Hepatocyte (in vitro differentiated cells): ENCODE measurements at regions not wholly inside any gene's neighbourhood (a gene's known extent, or its start where the extent isn't known, plus 50 kb on each side); places are given as distances from the start of the nearest gene placed in this dataset.
A peak's percentile ranks its signal among the peaks of the same experiment; 100 is the strongest.

Experiments
- DNase-seq: peaks from one replicate; pipeline ENCODE4 v3.0.0-alpha.2; 2016; ENCODE audit warnings: low spot score
- H2AFZ ChIP-seq: fragments of 200-600 bp; sonication (generic); 2 replicates; pipeline ENCODE4 v1.6.0; 2016; ENCODE audit warnings: antibody characterized with exemption, mild to moderate bottlenecking
- H3K27ac ChIP-seq: fragments of 200-600 bp; sonication (generic); 2 replicates; pipeline ENCODE4 v1.5.1; 2016; ENCODE audit warnings: mild to moderate bottlenecking
- H3K27me3 ChIP-seq: fragments of 200-600 bp; sonication (generic); 2 replicates; pipeline ENCODE4 v1.6.1; 2016
- H3K36me3 ChIP-seq: fragments of 200-600 bp; sonication (generic); replicated peaks from 2 replicates; pipeline ENCODE4 v1.5.1; 2016; ENCODE audit warnings: low read depth; ENCODE audit not compliant: insufficient read depth
- H3K4me1 ChIP-seq: fragments of 200-600 bp; sonication (generic); 2 replicates; pipeline ENCODE4 v1.5.1; 2016; ENCODE audit warnings: mild to moderate bottlenecking, moderate library complexity; ENCODE audit not compliant: insufficient read depth
- H3K4me2 ChIP-seq: fragments of 200-600 bp; sonication (generic); 2 replicates; pipeline ENCODE4 v1.6.0; 2016
- H3K4me3 ChIP-seq: fragments of 200-600 bp; sonication (generic); 2 replicates; pipeline ENCODE4 v1.5.1; 2016; ENCODE audit warnings: mild to moderate bottlenecking
- H3K79me2 ChIP-seq: fragments of 200-600 bp; sonication (generic); 2 replicates; pipeline ENCODE4 v1.6.0; 2017; ENCODE audit warnings: mild to moderate bottlenecking
- H3K9me2 ChIP-seq: fragments of 200-600 bp; sonication (generic); replicated peaks from 2 replicates; pipeline ENCODE4 v1.6.0; 2017; ENCODE audit warnings: mild to moderate bottlenecking; ENCODE audit not compliant: insufficient read depth
- H3K9me3 ChIP-seq: fragments of 200-600 bp; sonication (generic); 2 replicates; pipeline ENCODE4 v1.5.1; 2016; ENCODE audit warnings: low read depth, mild to moderate bottlenecking
- H4K20me1 ChIP-seq: fragments of 200-600 bp; sonication (generic); 2 replicates; pipeline ENCODE4 v1.6.0; 2016; ENCODE audit warnings: mild to moderate bottlenecking; ENCODE audit not compliant: insufficient read depth, poor library complexity, severe bottlenecking
- CTCF ChIP-seq: fragments of 200-600 bp; sonication (generic); IDR thresholded peaks from 2 replicates; pipeline ENCODE4 v1.5.1; 2016; ENCODE audit warnings: antibody characterized with exemption, mild to moderate bottlenecking; ENCODE audit not compliant: poor library complexity
- EZH2 ChIP-seq: fragments of 200-600 bp; sonication (generic); IDR thresholded peaks from 2 replicates; pipeline ENCODE4 v1.6.1; 2016; ENCODE audit warnings: antibody characterized with exemption, mild to moderate bottlenecking, borderline replicate concordance
- EZH2phosphoT487 ChIP-seq: fragments of 200-600 bp; sonication (generic); IDR thresholded peaks from one replicate; pipeline ENCODE4 v1.6.1; 2018; ENCODE audit warnings: antibody characterized with exemption, mild to moderate bottlenecking, low read depth, moderate library complexity; ENCODE audit not compliant: unreplicated experiment, severe bottlenecking
- WGBS: methylation state at CpG from one replicate; pipeline ENCODE4 v1.1.6; 2016; ENCODE audit warnings: low lambda C conversion rate; ENCODE audit errors: missing lambda C conversion rate; 5-methylcytosine and 5-hydroxymethylcytosine counted together

- no peak for DNase-seq
Measured at GRCh38 chr14:75333606-75334548, 55.2 kb downstream of the FOS start.

GRCh38 chr14:75334549-75335051, 56.0 kb downstream of the FOS start:
- Histone ChIP-seq H3K79me2 (no peaks in the 10 kb centered on the region), H3K36me3 (no peaks in the 10 kb centered on the region), H3K9me2 (no peaks in the 10 kb centered on the region), H3K27ac (peak overlapping the region; percentile 46), H3K4me1 (no peaks in the 10 kb centered on the region), H3K9me3 (no peaks in the 10 kb centered on the region), H3K4me2 (peak overlapping the region; percentile 57), H2AFZ (no peak overlapping the region), H3K27me3 (no peaks in the 10 kb centered on the region), H4K20me1 (no peaks in the 10 kb centered on the region), H3K4me3 (no peak overlapping the region)
- WGBS, result 53% methylated on average over 10 of the region's 10 CpGs
- TF ChIP-seq EZH2phosphoT487 (no peak), EZH2 (no peak), CTCF (no peak)
- no peak for DNase-seq

More at GRCh38 chr14:75333606-75334548, 55.2 kb downstream of the FOS start:
- Histone ChIP-seq H3K27me3 (no peaks in the 10 kb centered on the region), H3K36me3 (no peaks in the 10 kb centered on the region), H3K27ac (peak overlapping the region; percentile 46), H2AFZ (no peak overlapping the region), H3K4me1 (no peaks in the 10 kb centered on the region), H3K4me2 (peak overlapping the region; percentile 57), H3K4me3 (no peak overlapping the region), H3K79me2 (no peaks in the 10 kb centered on the region), H3K9me2 (no peaks in the 10 kb centered on the region), H3K9me3 (no peaks in the 10 kb centered on the region), H4K20me1 (no peaks in the 10 kb centered on the region)
- WGBS, result 83% methylated on average over 27 of the region's 36 CpGs
- TF ChIP-seq CTCF, result no peak
- no peak for TF ChIP-seq EZH2phosphoT487
- TF ChIP-seq EZH2, result no peak

GRCh38 chr14:75335571-75335970, 56.9 kb downstream of the FOS start:
- H3K9me3 ChIP-seq, result no peaks in the 10 kb centered on the region
- H3K4me1 ChIP-seq, result no peaks in the 10 kb centered on the region
- no peaks in the 10 kb centered on the region for H3K36me3 ChIP-seq
- H2AFZ ChIP-seq, result no peak overlapping the region
- H3K27ac ChIP-seq, result no peak overlapping the region
- no peak for TF ChIP-seq CTCF
- TF ChIP-seq EZH2, result no peak
- no peak for TF ChIP-seq EZH2phosphoT487
- no peak overlapping the region for H3K4me2 ChIP-seq
- H3K27me3 ChIP-seq, result no peaks in the 10 kb centered on the region
- H3K9me2 ChIP-seq, result no peaks in the 10 kb centered on the region
- 89% methylated on average over 6 of the region's 6 CpGs for WGBS
- no peaks in the 10 kb centered on the region for H3K79me2 ChIP-seq
- H3K4me3 ChIP-seq, result no peak overlapping the region
- no peak for DNase-seq
- no peaks in the 10 kb centered on the region for H4K20me1 ChIP-seq
